ENCODE measurements at regions not wholly inside any gene's neighbourhood (a gene's known extent, or its start where the extent isn't known, plus 50 kb on each side); places are given as distances from the start of the nearest gene placed in this dataset.

DNA sequence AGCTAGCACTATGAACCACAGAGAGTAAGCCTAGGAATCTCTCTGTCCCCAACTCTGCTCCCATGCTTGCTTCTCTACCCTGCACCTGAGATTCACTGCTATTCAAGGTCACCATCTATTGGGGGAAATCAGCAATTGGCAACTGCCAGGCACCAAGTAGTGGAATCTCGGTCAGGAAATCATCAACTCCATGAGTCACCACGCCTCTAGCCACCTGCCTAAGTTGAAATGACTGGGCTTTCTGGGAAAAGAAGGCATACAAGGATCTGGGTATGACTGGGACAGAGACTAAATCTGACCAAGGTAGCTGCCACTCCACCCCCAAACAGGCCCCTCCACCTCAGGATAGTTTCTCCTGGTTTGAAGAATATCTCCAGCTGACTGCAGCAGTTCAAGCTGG is 464.1 kb upstream of the CBLB start:
- TF ChIP-seq, protein P1, sequence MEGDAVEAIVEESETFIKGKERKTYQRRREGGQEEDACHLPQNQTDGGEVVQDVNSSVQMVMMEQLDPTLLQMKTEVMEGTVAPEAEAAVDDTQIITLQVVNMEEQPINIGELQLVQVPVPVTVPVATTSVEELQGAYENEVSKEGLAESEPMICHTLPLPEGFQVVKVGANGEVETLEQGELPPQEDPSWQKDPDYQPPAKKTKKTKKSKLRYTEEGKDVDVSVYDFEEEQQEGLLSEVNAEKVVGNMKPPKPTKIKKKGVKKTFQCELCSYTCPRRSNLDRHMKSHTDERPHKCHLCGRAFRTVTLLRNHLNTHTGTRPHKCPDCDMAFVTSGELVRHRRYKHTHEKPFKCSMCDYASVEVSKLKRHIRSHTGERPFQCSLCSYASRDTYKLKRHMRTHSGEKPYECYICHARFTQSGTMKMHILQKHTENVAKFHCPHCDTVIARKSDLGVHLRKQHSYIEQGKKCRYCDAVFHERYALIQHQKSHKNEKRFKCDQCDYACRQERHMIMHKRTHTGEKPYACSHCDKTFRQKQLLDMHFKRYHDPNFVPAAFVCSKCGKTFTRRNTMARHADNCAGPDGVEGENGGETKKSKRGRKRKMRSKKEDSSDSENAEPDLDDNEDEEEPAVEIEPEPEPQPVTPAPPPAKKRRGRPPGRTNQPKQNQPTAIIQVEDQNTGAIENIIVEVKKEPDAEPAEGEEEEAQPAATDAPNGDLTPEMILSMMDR (IDR thresholded peaks at IDR 0.05), result no peak
- TF ChIP-seq POLR2A (IDR thresholded peaks at IDR 0.05) (no peak), EP300 (IDR thresholded peaks at IDR 0.05) (no peak)
